HG02973 (cell line): ENCODE measurements at regions not wholly inside any gene's neighbourhood (a gene's known extent, or its start where the extent isn't known, plus 50 kb on each side); places are given as distances from the start of the nearest gene placed in this dataset.
"Not testable (repeated sequence)": the region's sequence is repeated elsewhere in the genome, so short reads cannot be mapped to it uniquely, and the experiment has no call there.

Experiments
- ATAC-seq: cut with Tn5 transposase; IDR thresholded peaks from one replicate; pipeline ENCODE4 v1.9.1; 2021; ENCODE audit warnings: moderate library complexity; ENCODE audit not compliant: unreplicated experiment

DNA sequence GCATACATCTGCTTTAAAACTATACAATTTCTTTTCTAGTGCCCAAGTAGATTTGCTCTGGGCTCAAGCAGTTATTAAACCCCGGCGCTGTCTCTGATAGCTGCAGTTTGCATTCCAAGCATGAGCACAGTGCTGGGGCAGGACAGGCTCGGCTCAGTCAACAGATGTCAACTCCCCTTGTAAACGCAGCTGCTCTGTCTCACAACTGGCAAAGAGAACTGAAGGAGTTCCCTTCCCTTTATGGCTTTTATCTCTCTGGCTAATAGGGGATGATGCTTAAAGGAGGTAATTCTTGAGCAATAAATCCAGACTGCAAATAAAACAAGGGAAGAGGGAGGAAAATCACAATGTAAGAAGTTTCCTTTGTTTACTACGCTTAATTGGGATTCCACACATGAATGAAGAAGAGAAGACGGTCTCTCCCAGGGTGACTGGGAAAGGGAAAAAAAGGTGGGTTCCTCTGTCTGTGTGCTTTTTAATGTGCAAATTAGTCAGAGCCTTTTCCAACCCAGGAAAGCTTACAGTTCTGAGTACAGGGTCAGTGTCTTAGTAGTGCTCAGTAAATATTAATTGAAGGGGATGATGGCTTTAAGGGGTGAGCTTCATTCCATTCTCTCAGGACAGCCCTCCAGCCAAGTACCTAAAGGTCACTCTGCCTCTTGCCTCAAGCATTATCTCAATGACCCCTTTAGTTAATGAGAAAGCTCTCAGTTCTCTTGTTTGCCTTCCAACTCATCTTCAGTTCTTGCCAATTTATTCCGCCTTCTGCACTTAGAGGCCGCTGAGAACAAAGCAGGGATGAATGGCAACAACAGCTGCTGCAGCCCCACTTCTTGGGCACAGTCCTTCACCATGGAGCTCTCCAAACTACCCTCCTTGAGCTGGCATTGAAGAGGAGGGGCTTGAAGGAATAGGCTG, 155.7 kb upstream of the JADE1 start:
- no peak for ATAC-seq

DNA sequence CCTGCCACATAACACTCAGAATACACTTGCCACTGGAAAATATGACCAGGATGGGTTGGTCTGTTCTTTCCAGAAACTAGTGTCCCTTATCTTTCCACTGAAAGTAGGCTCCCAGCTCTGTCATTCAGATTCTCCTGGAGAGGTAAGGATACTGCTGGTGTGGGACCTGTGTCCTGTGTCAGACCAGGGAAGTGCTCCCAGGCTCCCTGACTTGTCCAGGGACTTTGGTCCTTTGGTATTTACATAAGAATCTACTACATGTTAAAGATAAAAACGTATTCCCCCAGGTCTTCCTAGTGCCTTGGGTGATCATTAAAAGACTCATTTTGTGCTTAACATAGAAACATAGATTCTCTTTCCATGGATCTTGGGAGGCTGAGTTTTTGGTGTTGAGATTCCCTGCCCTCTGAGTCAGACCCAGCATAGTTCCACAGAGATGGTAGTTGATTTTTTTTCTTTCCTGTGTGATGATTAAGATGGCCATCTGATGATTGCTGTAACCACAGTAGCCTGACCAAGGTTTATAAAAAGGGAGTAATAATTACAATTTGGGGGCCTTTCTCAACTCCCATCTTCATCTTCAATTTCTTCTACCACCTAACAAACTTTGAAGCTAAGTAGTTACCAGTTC, 159.8 kb upstream of the JADE1 start:
- no peak for ATAC-seq

DNA sequence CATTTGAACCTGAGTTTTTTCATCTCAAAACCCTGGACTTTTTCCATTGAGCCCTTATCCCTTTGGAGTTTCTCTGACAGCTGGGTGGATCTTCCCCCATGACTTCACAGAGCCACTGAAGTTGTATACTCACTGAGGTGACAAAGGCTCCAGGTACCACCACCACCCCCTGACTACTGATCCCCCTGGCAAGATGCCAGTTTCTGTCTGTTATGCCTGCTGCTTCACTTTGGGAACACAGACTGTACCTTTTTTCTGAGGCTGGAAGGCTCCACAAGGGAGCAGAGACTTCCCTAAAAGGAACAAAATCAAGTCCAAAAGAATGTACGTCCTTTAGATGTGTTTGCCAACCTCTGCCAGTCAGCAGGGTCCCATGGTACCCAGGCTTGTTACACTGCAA, 160.3 kb upstream of the JADE1 start:
- no peak for ATAC-seq

DNA sequence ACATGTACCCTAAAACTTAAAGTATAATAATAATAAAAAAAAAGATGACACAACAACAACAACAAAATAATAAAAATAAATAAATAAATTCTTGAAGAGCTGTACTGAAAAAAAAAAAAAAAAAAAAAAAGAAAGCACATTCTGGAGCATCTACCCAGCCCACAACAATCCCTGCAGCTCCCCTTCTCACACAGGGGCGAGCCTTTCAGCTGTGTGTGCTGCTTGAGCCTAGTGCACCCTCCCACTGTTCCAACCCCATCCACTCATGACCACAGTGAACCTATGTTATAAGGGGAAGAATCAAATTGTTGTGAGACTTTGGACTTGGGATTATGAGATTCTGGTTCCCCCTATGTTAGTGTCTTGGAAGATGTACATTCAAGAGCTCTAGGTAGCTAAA, 161.5 kb upstream of the JADE1 start:
- ATAC-seq = no peak

DNA sequence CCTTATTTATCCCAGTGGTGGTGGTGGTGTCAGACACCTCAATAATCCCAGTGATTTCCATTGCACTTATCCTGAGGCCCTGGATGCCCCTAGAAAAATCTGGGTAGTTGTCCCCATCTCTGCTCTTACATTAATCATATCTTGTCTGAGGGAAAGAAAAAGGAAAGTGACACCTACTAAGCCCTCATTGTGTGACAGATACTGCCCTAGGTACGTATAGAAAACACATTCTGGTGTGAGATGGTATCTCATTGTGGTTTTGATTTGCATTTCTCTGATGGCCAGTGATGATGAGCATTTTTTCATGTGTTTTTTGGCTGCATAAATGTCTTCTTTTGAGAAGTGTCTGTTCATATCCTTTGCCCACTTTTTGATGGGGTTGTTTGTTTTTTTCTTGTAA, 162.6 kb upstream of the JADE1 start:
- ATAC-seq = not testable (repeated sequence)

DNA sequence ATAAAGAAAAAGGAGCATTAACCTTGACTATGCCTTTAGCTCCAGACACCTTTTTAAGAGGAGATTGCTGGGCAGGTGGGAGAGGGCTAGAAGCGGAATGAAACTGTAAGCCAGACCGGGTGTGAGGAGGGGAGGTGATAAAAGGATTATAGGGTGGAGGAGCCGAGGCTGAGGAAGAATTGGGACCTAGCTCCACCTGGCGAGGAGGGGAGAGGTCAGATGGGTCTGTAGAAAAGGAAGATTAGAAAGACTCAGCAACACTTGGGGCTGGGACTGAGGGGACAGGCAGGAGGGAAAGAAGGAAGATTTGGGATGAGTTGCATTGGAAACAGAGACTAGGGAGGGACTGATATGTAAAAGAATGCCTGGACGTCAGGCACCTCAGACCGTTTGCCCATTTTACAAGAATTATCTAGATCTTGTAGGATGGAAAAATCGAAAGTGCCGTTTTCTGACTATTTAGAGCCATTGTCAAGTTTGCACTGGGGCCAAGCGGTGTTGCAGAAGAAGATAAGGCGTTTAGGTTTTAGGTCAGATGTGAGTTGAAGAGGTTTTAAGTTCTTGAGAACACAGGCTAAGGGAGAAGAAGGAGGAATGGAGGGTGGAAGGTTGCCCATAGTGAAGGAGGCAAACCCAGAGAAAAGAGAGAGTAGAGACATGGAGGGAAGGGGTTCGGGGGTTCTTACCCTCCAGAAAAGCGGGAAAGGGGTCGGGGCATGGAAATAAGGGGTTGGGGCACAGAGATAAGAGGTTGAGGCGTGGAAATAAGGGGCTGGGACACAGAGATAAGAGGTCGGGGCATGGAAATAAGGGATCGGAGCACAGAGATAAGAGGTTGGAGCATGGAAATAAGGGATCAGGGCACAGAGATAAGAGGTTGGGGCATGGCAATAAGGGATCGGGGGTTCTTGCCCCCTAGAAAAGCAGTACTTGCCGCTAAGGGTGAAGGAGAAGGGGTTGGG, 164.5 kb upstream of the JADE1 start:
- ATAC-seq = not testable (repeated sequence)

DNA sequence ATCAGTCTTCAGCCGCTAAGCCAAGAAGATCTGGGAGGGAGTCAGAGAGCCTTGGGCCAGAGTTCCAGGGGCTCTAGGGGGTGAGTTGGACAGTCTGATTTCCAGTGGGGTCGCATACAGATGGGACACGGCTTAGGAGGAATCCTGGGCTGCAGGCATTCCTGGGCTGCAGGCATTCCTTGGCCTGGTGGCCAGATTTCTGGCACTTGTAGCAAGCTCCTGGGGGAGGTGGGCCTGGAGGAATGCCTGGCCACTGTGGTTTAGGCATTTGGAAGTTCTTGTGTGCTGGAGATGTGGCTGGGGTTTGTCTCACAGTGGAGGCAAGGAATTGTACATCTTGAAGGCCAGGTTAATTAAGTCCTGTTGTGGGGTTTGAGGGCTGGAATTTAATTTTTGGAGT, 165.4 kb upstream of the JADE1 start:
- not testable (repeated sequence) for ATAC-seq

DNA sequence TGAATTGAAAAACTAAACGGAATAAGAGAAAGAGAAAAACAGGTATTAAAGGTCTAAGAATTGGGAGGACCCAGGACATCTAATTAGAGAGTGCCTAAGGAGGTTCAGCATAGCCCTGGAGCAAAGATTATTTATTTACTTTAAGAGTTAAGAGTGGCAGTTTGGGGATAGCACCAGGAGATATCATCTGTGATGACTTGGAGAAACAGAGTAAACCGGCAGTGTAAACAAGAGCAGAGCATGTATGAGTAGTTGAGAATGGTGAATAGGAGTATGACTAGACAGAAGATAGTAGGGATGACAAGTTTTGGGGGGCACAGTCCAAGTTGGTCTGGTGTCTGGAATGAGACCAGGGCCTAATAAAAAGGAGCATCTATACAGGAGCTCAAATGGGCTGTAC, 167.9 kb upstream of the JADE1 start:
- not testable (repeated sequence) for ATAC-seq

DNA sequence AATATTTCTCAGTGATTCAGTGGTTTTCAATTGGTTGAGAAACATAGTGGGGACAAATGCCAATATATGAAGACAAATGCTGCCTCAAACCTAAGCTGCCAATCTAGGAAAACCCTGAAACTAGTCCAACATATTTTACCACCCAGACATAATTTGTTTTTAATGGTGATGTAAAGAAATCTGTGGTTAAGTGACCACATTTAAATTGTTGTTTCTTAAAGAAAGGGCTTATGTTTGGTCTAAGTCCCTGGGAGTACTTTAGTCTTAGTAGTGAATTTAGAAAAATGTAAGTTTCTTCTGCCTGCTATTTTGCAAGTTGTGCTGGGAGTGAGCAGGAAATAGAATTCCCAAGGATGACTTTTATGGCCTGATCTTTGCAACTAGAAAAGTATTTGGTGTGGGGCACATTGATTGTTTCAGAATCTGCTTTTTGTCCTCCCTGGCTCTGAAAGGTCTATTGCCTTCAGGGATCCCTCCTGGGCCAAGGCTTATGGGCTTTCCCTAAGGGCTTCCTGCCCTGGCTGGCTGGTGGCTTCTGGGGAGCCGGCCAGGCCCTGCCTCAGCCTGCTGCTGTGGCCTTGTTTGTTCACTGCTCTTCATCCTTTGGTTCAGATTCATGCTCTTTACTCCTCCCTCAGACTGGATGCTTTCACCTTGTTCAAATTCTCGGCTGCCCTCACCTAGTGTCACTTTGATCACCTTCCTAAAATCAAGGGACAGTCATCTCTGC, 169.8 kb upstream of the JADE1 start:
- no peak for ATAC-seq

DNA sequence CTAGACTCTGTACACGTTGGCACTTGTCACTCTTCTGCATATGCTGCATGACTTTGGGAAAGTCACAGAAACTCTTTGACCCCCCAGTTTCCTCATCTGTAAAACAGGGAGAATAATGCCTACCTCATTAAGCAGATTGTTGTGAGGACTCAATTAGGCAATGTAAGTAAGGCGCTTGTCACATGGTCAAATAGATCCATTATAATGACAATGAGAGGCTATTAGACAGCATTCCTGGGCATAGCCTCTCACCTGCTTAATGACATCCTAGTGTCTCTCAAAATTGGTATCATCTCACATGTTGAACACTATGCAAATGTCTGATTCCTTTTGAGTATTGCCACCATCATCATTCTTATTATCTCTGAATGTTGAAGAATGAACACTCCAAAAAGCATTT, 172.6 kb upstream of the JADE1 start:
- ATAC-seq = no peak

DNA sequence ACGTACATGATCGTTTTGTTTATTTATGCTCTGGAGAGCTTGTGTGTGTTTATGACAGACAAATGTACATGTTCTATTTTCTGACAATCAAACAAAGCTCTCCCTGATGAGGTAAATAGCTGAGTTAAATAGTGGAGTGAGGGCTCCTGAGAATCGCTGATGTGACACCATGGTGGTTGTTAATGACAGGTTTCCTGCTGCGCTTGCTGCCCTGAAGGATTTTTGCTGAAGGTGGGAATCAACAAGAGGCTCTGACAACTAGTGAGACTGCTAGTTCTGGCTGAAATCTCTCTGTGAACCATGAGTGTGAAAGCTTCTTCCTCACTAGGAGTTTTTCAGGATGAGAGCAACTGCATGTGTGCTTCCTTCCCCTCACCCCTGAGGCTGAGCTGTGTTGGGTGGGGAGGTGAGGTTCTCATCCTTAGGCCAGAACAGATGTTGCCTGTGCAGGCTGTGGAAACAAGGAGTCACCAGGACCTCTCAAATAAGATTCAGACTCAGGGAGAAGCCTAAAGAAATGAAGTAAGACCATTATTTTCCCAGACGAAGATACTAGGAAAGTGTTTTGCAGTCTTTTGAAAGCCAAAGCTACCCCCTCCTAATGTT, 173.4 kb upstream of the JADE1 start:
- no peak for ATAC-seq

DNA sequence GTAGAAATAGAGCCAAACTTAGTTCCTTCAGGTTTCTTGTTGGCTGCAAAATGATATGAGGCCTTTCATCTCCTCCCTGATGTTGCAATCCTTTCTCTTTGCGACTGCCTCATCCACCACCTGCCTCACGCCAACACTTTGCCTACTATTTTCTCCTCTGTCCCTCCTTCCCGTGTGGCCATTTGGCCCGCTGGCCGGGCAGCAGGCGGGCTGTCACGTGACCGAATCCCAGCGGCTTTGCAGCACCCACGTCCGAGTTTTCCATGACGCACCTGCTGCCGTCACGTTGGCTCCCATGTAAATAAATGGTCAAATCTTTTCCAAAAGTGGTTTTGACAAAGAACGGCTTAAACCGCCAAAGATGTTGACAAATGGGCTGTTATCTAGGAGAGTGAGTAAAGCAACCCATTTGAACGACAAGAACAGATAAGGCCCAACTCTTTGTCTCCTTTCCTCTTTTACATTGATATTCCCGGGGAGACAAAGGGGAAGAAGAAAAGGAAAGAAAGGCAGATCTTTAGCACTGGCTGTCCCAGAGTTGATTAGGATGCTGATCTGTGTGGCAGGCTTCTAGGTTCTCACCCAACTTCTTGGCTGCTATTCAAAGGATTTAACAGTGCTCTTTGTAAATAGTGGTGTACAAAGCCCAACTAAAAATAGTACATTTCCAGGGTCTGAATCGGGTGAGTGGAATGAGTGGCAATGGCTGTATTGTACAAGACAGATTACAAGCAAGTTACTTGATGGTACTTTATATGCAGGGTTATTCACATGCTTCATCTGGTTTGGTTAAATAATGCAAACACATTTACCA, 174.2 kb upstream of the JADE1 start:
- ATAC-seq = no peak

DNA sequence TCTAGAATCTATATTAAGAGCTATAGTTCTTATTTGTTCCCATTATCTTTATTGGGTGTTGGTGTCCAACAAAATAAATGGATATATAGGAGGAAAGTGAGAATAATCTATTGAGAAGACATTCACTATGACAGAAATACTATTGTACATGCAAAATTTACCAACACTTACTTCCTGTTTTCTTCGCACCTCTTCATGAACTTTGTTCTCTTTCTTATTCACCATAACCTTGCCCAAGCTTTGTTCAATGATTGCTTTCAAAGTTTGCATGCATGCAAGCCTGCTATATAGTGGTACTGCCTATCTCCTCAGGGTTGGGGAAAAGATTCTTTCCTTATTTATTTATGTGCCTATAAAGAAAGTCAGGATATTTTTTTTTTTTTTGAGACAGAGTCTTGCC, 176.4 kb upstream of the JADE1 start:
- ATAC-seq = no peak

DNA sequence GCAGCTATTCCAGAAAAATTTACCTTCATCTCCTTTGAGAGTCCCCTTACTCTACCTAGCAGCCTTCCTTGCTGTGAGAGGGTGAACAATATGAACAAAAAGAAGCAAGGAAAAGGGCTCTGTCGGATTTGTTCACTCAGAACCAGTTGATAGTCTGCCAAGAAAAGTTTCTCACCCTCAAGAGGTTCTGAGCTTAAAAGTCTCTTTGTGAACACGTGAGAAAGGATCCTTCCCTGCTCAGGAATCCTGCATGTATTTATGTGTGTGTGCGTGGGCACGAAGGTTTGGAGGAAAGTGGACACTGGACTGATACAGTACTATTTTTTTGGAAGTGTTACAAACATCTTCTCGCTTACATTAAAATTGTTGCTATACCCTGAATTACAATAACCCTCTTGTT, 178.6 kb upstream of the JADE1 start:
- no peak for ATAC-seq

DNA sequence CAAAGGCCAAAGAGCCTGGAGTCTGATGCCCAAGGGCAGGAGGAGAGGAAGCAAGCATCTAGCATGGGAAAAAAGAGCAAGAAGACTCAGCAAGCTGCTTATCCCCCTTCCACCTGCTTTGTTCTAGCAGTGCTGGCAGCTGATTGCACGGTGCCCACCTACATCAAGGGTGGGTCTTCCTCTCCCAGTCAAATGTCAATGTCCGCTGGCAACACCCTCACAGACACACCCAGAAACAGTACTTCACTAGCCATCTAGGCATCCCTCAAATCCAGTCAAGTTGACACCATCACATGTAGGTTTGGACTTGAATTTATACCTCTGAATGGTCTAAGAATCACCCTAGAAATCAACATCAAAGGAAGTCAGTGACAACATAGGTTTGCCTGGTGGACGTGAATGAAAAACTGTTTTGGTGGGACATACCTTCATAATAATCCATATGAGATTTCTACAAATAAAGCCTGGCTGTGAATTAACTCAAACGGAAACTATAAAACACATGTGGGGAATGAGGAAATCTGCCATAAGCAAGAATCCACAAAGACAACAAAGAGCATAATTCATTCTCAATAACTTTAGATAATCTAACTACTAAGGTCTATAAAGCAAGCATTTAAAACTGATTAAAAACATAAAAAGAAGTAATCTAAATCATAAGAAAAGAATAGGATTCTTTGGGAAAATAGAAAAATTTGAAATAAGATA, 185.8 kb upstream of the JADE1 start:
- ATAC-seq = no peak

DNA sequence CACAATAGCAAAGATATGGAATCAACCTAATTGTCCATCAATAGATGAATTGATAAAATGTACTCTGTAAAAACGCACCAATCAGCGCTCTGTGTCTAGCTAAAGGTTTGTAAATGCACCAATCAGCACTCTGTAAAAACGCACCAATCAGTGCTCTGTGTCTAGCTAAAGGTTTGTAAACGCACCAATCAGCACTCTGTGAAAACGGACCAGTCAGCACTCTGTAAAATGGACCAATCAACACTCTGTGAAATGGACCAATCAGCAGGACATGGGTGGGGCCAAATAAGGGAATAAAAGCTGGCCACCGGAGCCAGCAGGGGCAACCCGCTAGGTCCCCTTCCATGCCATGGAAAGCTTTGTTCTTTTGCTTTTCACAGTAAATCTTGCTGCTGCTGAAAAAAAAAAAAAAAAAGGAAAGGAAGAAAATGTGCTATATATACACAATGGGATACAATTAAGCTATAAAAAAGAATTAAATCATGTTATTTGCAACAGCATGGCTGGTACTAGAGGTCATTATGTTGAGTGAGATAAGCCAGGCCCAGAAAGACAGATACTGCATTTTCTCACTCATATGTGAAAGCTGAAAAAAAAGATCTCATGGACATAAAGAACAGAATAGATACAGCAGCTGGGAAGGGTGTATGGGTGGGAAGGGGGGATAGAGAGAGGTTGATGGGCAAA, 189.1 kb upstream of the JADE1 start:
- not testable (repeated sequence) for ATAC-seq

DNA sequence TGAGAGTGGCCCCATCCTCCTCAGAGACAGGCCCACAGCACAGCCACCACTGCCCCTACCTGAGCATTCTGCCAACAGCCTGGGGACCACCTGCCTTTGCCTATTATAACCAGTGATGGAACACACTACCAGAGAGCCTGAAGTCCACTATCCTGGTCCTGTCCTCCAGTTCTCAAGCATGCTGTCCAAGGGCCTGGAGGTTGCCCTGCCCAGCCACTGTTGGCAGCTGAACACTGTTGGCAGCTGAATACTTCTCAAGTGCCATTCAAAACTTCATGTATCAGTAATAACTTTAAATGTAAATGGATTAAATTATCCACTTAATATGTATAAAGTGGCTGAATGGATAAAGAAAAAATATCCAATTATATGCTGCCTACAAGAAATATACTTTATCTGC, 194.3 kb upstream of the JADE1 start:
- ATAC-seq = no peak

DNA sequence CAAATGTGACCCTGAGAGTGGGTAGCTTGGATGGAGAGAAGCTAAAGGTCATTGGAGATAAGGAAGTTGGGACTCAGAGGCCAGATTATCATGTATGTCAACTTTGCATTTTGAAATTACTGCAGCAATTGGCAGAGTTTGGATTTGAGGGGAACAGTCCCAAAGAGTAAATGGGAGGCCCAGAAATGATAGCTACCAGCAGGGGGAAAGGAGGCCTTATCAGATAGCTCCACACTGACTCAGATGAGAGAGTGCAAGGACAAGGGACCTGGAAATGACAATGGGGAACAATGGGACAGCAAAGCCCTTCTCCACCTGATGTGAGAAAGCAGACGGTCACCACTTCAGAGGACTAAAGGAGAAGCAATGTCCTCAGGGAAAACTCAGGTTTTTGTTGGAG, 201.5 kb upstream of the JADE1 start:
- ATAC-seq = no peak
